HG03139 (cell line): ENCODE measurements at regions not wholly inside any gene's neighbourhood (a gene's known extent, or its start where the extent isn't known, plus 50 kb on each side); places are given as distances from the start of the nearest gene placed in this dataset.
"Not testable (repeated sequence)": the region's sequence is repeated elsewhere in the genome, so short reads cannot be mapped to it uniquely, and the experiment has no call there.

Experiments
- ATAC-seq: cut with Tn5 transposase; IDR thresholded peaks from one replicate; pipeline ENCODE4 v1.9.1; 2021; ENCODE audit not compliant: unreplicated experiment

GRCh38 chr6:141195251-141195832 lies 937.4 kb upstream of the GJE1 start:
- no peak for ATAC-seq

- no peak for ATAC-seq
Observed at GRCh38 chr6:141183368-141183767, 949.4 kb upstream of the GJE1 start.

- ATAC-seq = not testable (repeated sequence)
Observed at GRCh38 chr6:141175458-141175857, 957.3 kb upstream of the GJE1 start.

- ATAC-seq = no peak
Observed at GRCh38 chr6:141174932-141175331, 957.8 kb upstream of the GJE1 start.

- ATAC-seq = no peak
Observed at GRCh38 chr6:141173529-141173928, 959.2 kb upstream of the GJE1 start.

- no peak for ATAC-seq
Observed at GRCh38 chr6:141169419-141169818, 963.3 kb upstream of the GJE1 start.

- no peak for ATAC-seq
Observed at GRCh38 chr6:141167945-141168344, 964.8 kb upstream of the GJE1 start.

GRCh38 chr6:141165002-141165665 lies 967.6 kb upstream of the GJE1 start:
- no peak for ATAC-seq

- no peak for ATAC-seq
Observed at GRCh38 chr6:141164042-141164743, 968.5 kb upstream of the GJE1 start.

GRCh38 chr6:141163107-141163506 lies 969.6 kb upstream of the GJE1 start:
- ATAC-seq = no peak

GRCh38 chr6:141158740-141159139 lies 974.0 kb upstream of the GJE1 start:
- no peak for ATAC-seq

- no peak for ATAC-seq
Observed at GRCh38 chr6:141153563-141153962, 979.2 kb upstream of the GJE1 start.

- ATAC-seq = no peak
Observed at GRCh38 chr6:141152951-141153350, 979.8 kb upstream of the GJE1 start.

- no peak for ATAC-seq
Observed at GRCh38 chr6:141151710-141152417, 980.9 kb upstream of the GJE1 start.

GRCh38 chr6:141141870-141142269 lies 990.9 kb upstream of the GJE1 start:
- ATAC-seq = no peak

- ATAC-seq = no peak
Observed at GRCh38 chr6:141140905-141141304, 991.8 kb upstream of the GJE1 start.

GRCh38 chr6:141139461-141139860 lies 993.3 kb upstream of the GJE1 start:
- ATAC-seq = no peak

- ATAC-seq = no peak
Observed at GRCh38 chr6:141134723-141135122, 998.0 kb upstream of the GJE1 start.

GRCh38 chr6:141133836-141134235 lies 998.9 kb upstream of the GJE1 start:
- no peak for ATAC-seq

GRCh38 chr6:141133346-141133745 lies 999.4 kb upstream of the GJE1 start:
- no peak for ATAC-seq

- ATAC-seq = no peak
Observed at GRCh38 chr6:141131616-141132015, 1001.1 kb upstream of the GJE1 start.

- ATAC-seq = no peak
Observed at GRCh38 chr6:141123497-141123896, 1009.2 kb upstream of the GJE1 start.
